GM21360 (cell line): ENCODE measurements at regions not wholly inside any gene's neighbourhood (a gene's known extent, or its start where the extent isn't known, plus 50 kb on each side); places are given as distances from the start of the nearest gene placed in this dataset.
"Not testable (repeated sequence)": the region's sequence is repeated elsewhere in the genome, so short reads cannot be mapped to it uniquely, and the experiment has no call there.

ENCODE experiments used
- ATAC-seq: cut with Tn5 transposase; IDR thresholded peaks from one replicate; pipeline ENCODE4 v1.9.1; 2021; ENCODE audit warnings: mild to moderate bottlenecking, moderate library complexity; ENCODE audit not compliant: unreplicated experiment

- no peak for ATAC-seq
Observed at GRCh38 chr4:162498168-162498567, 334.4 kb upstream of the FSTL5 start.

GRCh38 chr4:162497564-162498167 lies 333.9 kb upstream of the FSTL5 start:
- peak; percentile 84 for ATAC-seq

GRCh38 chr4:162494935-162495334 lies 331.1 kb upstream of the FSTL5 start:
- no peak for ATAC-seq

GRCh38 chr4:162485486-162485885 lies 321.7 kb upstream of the FSTL5 start:
- ATAC-seq = no peak

- ATAC-seq = no peak
Observed at GRCh38 chr4:162475246-162475645, 311.4 kb upstream of the FSTL5 start.

GRCh38 chr4:162469977-162470376 lies 306.2 kb upstream of the FSTL5 start:
- no peak for ATAC-seq

- not testable (repeated sequence) for ATAC-seq
Observed at GRCh38 chr4:162465356-162465755, 301.6 kb upstream of the FSTL5 start.

- ATAC-seq = no peak
Observed at GRCh38 chr4:162461952-162462351, 298.2 kb upstream of the FSTL5 start.

- ATAC-seq = no peak
Observed at GRCh38 chr4:162458051-162458450, 294.3 kb upstream of the FSTL5 start.

- no peak for ATAC-seq
Observed at GRCh38 chr4:162457071-162457865, 293.5 kb upstream of the FSTL5 start.

GRCh38 chr4:162456106-162456505 lies 292.3 kb upstream of the FSTL5 start:
- ATAC-seq = no peak

GRCh38 chr4:162450531-162451035 lies 286.8 kb upstream of the FSTL5 start:
- ATAC-seq = no peak

- ATAC-seq = no peak
Observed at GRCh38 chr4:162443510-162443909, 279.7 kb upstream of the FSTL5 start.

GRCh38 chr4:162442128-162442527 lies 278.3 kb upstream of the FSTL5 start:
- no peak for ATAC-seq

- no peak for ATAC-seq
Observed at GRCh38 chr4:162422312-162422711, 258.5 kb upstream of the FSTL5 start.

- ATAC-seq = no peak
Observed at GRCh38 chr4:162410854-162411253, 247.1 kb upstream of the FSTL5 start.

GRCh38 chr4:162409048-162409447 lies 245.2 kb upstream of the FSTL5 start:
- ATAC-seq = no peak

GRCh38 chr4:162408309-162408708 lies 244.5 kb upstream of the FSTL5 start:
- no peak for ATAC-seq

GRCh38 chr4:162406637-162407365 lies 243.0 kb upstream of the FSTL5 start:
- ATAC-seq = no peak

GRCh38 chr4:162403932-162404331 lies 240.1 kb upstream of the FSTL5 start:
- ATAC-seq = no peak

- no peak for ATAC-seq
Observed at GRCh38 chr4:162403419-162403818, 239.6 kb upstream of the FSTL5 start.

- no peak for ATAC-seq
Observed at GRCh38 chr4:162401021-162401420, 237.2 kb upstream of the FSTL5 start.
